HepG2 (cell line): ENCODE measurements at regions not wholly inside any gene's neighbourhood (a gene's known extent, or its start where the extent isn't known, plus 50 kb on each side); places are given as distances from the start of the nearest gene placed in this dataset.

Experiments used
- CC2D1A ChIP-seq: sonication (generic); formaldehyde crosslinking; IDR thresholded peaks from 2 replicates; pipeline ENCODE4 v1.8.1; 2023; ENCODE audit warnings: mild to moderate bottlenecking, missing genetic modification reagents
- EZH2 ChIP-seq: conservative IDR thresholded peaks from 2 replicates; pipeline ENCODE4 v1.6.1; 2012; ENCODE audit warnings: mild to moderate bottlenecking, low read depth, low read length, moderate library complexity
- NR2C2 ChIP-seq: sonication (generic); formaldehyde crosslinking; IDR thresholded peaks from 2 replicates; pipeline ENCODE4 v1.4.0; 2020; ENCODE audit warnings: missing genetic modification reagents, mild to moderate bottlenecking, moderate library complexity, borderline replicate concordance
- RAD21 ChIP-seq: fragments of 450-650 bp; formaldehyde crosslinking; IDR thresholded peaks from 2 replicates; pipeline ENCODE4 v1.5.0; 2020; ENCODE audit warnings: mild to moderate bottlenecking
- RFX5 ChIP-seq: IDR thresholded peaks from 2 replicates; pipeline ENCODE4 v1.6.1; 2011; ENCODE audit warnings: low read depth, low read length, improper control_type of control experiment
- SIN3A ChIP-seq: IDR thresholded peaks from 2 replicates; pipeline ENCODE4 v1.6.1; 2011; ENCODE audit warnings: low read depth, mild to moderate bottlenecking, control low read depth, low read length, borderline replicate concordance
- YEATS4 ChIP-seq: sonication (generic); formaldehyde crosslinking; IDR thresholded peaks from 2 replicates; pipeline ENCODE4 v1.4.0; 2020; ENCODE audit warnings: missing genetic modification reagents, borderline replicate concordance
- ZNF687 ChIP-seq: sonication (generic); formaldehyde crosslinking; IDR thresholded peaks from 2 replicates; pipeline ENCODE4 v1.5.1; 2020; ENCODE audit warnings: mild to moderate bottlenecking, missing genetic modification reagents, moderate library complexity
- TF ChIP-seq, protein P1 (sequence below): sonication (generic); formaldehyde crosslinking; IDR thresholded peaks from 2 replicates; pipeline ENCODE4 v1.8.1; 2023; ENCODE audit warnings: mild to moderate bottlenecking, missing genetic modification reagents

- TF ChIP-seq NR2C2 (CRISPR knock-in tag) (no peak), SIN3A (no peak), CC2D1A (CRISPR knock-in tag) (no peak), EZH2 (no peak), RAD21 (CRISPR knock-in tag) (no peak), YEATS4 (no peak), RFX5 (no peak), ZNF687 (no peak)
- TF ChIP-seq, protein P1, sequence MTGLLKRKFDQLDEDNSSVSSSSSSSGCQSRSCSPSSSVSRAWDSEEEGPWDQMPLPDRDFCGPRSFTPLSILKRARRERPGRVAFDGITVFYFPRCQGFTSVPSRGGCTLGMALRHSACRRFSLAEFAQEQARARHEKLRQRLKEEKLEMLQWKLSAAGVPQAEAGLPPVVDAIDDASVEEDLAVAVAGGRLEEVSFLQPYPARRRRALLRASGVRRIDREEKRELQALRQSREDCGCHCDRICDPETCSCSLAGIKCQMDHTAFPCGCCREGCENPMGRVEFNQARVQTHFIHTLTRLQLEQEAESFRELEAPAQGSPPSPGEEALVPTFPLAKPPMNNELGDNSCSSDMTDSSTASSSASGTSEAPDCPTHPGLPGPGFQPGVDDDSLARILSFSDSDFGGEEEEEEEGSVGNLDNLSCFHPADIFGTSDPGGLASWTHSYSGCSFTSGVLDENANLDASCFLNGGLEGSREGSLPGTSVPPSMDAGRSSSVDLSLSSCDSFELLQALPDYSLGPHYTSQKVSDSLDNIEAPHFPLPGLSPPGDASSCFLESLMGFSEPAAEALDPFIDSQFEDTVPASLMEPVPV (CRISPR knock-in tag), result no peak
Observed at GRCh38 chr9:79143211-79143610, 428.6 kb upstream of the TLE4 start.
